ENCODE measurements at regions not wholly inside any gene's neighbourhood (a gene's known extent, or its start where the extent isn't known, plus 50 kb on each side); places are given as distances from the start of the nearest gene placed in this dataset.

DNA sequence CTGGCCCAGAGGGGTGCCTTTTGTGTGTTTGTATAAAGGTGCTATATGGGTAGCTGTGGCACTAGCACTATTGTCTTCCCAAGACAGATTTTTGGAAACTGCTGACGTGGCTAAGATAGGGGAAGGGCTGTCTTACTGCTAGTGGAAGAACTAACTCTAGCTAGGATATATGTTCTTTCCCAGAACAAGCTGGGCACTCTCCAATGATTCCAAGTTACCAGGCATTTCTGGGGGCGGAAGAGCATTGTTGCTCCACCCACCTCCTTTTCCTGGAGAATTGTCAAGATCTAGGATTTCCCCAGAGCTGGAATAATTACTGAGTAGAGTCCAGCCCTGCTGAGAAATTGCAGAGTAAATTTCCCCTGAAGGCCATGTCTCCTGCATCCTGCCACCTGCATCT, 408.3 kb downstream of the KLF5 start:
- TF ChIP-seq, protein P1, sequence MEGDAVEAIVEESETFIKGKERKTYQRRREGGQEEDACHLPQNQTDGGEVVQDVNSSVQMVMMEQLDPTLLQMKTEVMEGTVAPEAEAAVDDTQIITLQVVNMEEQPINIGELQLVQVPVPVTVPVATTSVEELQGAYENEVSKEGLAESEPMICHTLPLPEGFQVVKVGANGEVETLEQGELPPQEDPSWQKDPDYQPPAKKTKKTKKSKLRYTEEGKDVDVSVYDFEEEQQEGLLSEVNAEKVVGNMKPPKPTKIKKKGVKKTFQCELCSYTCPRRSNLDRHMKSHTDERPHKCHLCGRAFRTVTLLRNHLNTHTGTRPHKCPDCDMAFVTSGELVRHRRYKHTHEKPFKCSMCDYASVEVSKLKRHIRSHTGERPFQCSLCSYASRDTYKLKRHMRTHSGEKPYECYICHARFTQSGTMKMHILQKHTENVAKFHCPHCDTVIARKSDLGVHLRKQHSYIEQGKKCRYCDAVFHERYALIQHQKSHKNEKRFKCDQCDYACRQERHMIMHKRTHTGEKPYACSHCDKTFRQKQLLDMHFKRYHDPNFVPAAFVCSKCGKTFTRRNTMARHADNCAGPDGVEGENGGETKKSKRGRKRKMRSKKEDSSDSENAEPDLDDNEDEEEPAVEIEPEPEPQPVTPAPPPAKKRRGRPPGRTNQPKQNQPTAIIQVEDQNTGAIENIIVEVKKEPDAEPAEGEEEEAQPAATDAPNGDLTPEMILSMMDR (IDR thresholded peaks at IDR 0.05; ENCODE audit: poor library complexity) = no peak
- no peak for TF ChIP-seq EZH2 (IDR thresholded peaks at IDR 0.05; ENCODE audit: borderline replicate concordance)

Data from hepatocyte (in vitro differentiated cells).